Astrocyte (in vitro differentiated cells and primary cell): ENCODE measurements at regions not wholly inside any gene's neighbourhood (a gene's known extent, or its start where the extent isn't known, plus 50 kb on each side); places are given as distances from the start of the nearest gene placed in this dataset.

Experiments
- CTCF ChIP-seq: IDR thresholded peaks from 2 replicates; pipeline ENCODE4 v1.5.1; 2011; ENCODE audit warnings: low read depth, mild to moderate bottlenecking, inconsistent platforms, low read length, moderate library complexity; ENCODE audit not compliant: insufficient read depth
- EZH2 ChIP-seq: IDR thresholded peaks from 2 replicates; pipeline ENCODE4 v1.6.1; 2012; ENCODE audit warnings: mild to moderate bottlenecking, low read length, inconsistent platforms; ENCODE audit not compliant: insufficient read depth

- no peak for TF ChIP-seq CTCF
- no peak for TF ChIP-seq EZH2
Observed at GRCh38 chr2:163984986-163985385, 249.2 kb upstream of the FIGN start.
